Ascending aorta (tissue), 2 donors: ENCODE measurements at regions not wholly inside any gene's neighbourhood (a gene's known extent, or its start where the extent isn't known, plus 50 kb on each side); places are given as distances from the start of the nearest gene placed in this dataset.
"Not testable (repeated sequence)": the region's sequence is repeated elsewhere in the genome, so short reads cannot be mapped to it uniquely, and the experiment has no call there.

Experiments
- DNase-seq, 2 donors: peaks; one replicate each; pipeline ENCODE4 v3.0.0-alpha.2; 2019; ENCODE audit warnings: low spot score in 2 of 2
- H3K27ac ChIP-seq, 2 donors: fragments of 200-600 bp; sonication (generic); one replicate each; pipeline ENCODE4 v1.5.1; 2016 to 2017; ENCODE audit warnings: mild to moderate bottlenecking in 1 of 2
- H3K27me3 ChIP-seq: fragments of 200-600 bp; sonication (generic); one replicate; pipeline ENCODE4 v1.5.1; 2017
- H3K36me3 ChIP-seq, 2 donors: fragments of 200-600 bp; sonication (generic); one replicate each; pipeline ENCODE4 v1.5.1; 2016
- H3K4me1 ChIP-seq, 2 donors: fragments of 200-600 bp; sonication (generic); one replicate each; pipeline ENCODE4 v1.5.1; 2016 to 2017; ENCODE audit warnings: mild to moderate bottlenecking in 1 of 2
- H3K4me3 ChIP-seq, 2 donors: fragments of 200-600 bp; sonication (generic); one replicate each; pipeline ENCODE4 v1.5.1; 2016 to 2017; ENCODE audit warnings: mild to moderate bottlenecking in 1 of 2
- H3K9me3 ChIP-seq, 2 donors: fragments of 200-600 bp; sonication (generic); one replicate each; pipeline ENCODE4 v1.5.1; 2016
- CTCF ChIP-seq, 3 experiments: fragments of 200-600 bp in 2 of 3; fragments of 450-650 bp in 1 of 3; sonication (generic) in 2 of 3; IDR thresholded peaks; one replicate each; pipeline ENCODE4 v1.5.1; 2016 to 2019; ENCODE audit warnings: antibody characterized with exemption in 3 of 3, mild to moderate bottlenecking in 1 of 3, moderate library complexity in 1 of 3
- intact Hi-C: fragments of 100-400 bp; cut with DNase I; formaldehyde crosslinking; loops from one replicate; pipeline ENCODE4 v1.15.1; 2023

DNA sequence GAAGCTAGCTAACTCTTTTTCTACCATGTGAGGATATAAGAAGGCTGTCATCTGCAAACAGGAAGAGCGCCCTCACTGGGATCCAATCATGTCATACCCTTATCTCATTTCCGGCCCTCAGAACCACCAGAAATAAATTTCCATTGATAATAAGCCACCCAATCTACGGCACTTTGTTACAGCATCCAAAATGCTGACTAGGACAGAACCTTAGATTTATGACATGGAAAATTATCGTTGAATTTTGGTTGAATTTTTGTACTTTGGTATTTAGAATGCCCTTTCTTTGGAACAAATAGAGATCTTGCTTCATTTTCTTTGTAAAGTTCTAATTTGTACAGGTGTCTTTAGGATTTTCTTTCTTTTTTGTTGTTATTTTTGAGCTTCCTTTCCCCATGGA is 53.3 kb upstream of the CYLC2 start:
- TF ChIP-seq CTCF (IDR thresholded peaks at IDR 0.05), result no peak
- Histone ChIP-seq H3K9me3 (no peaks in the 10 kb centered on the region), H3K4me3 (no peak overlapping the region), H3K27me3 (no peaks in the 10 kb centered on the region), H3K27ac (no peak overlapping the region), H3K36me3 (no peaks in the 10 kb centered on the region), H3K4me1 (no peaks in the 10 kb centered on the region)
- intact Hi-C loops, result no loop called here
- no peak for DNase-seq

DNA sequence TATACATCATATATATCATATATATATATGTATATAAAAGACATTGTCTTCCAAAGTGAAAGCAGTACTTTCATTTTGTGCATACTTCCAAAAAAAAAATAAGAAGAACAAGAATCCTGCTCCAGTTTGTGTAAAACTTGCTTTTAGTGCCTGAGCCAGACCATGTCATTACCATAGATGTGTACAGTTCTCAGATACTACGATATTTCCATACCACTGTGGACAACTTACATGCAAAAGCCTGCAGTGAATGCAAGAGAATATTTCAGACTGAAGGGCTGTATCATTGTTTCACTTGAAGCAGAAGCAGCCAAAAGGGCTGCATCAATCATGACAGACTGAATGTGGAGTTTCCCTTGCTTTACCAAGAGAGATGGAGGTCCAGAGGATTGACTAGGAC is 72.6 kb upstream of the CYLC2 start:
- intact Hi-C loops, result no loop called here
- no peaks in the 10 kb centered on the region for H3K4me1 ChIP-seq
- no peak for DNase-seq
- no peak for TF ChIP-seq CTCF (IDR thresholded peaks at IDR 0.05)
- no peaks in the 10 kb centered on the region for H3K36me3 ChIP-seq
- no peaks in the 10 kb centered on the region for H3K27me3 ChIP-seq
- H3K4me3 ChIP-seq, result no peak overlapping the region
- no peak overlapping the region for H3K27ac ChIP-seq
- H3K9me3 ChIP-seq, result no peaks in the 10 kb centered on the region

DNA sequence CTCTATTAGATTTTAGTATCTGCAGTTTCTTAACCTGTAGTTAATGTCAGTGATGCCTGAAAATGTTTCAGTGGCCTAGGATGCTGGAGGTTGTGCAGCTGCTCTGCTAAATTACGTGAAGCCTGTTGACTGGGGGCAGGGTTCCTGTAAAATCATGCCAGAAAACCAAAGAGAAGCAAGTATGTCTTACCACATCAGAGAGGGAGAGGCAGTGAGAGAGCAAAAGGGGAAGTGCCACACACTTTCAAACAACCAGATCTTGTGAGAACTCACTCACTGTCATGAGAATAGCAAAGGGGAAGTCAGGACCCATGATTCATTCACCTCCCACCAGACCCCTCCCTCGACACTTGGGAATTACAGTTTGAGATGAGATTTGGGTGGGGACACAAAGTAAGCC is 83.9 kb upstream of the CYLC2 start:
- H3K27me3 ChIP-seq, result no peaks in the 10 kb centered on the region
- intact Hi-C loops, result no loop called here
- DNase-seq, result no peak
- no peaks in the 10 kb centered on the region for H3K36me3 ChIP-seq
- H3K27ac ChIP-seq, result no peak overlapping the region
- H3K4me1 ChIP-seq, result no peaks in the 10 kb centered on the region
- H3K9me3 ChIP-seq, result no peaks in the 10 kb centered on the region
- no peak overlapping the region for H3K4me3 ChIP-seq
- no peak for TF ChIP-seq CTCF (IDR thresholded peaks at IDR 0.05)

- H3K27me3 ChIP-seq, H3K4me1 ChIP-seq, intact Hi-C loops, H3K27ac ChIP-seq, DNase-seq, H3K9me3 ChIP-seq, H3K4me3 ChIP-seq, H3K36me3 ChIP-seq: not testable (repeated sequence)
These were observed 89.3 kb upstream of the CYLC2 start for GRCh38 chr9:102905795-102906194.

DNA sequence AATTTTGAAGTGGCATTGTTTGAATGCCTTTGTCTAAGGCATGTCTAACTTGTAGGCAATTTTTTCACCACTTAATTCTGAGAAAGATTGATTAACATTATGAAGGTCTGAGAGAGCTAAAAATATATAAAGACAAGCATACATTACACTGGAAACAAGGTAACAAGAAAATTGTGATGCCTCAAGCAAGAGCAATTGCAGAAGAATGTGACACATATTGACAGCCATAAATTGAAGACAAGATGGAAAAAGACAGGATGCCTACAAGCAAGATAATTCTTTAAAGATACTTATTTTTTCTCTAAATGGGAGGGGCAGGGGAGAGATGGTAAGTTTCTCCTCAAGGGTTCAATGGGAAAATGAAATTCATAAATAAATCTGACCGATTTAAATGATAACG is 103.1 kb upstream of the CYLC2 start:
- H3K9me3 ChIP-seq, result no peaks in the 10 kb centered on the region
- H3K27ac ChIP-seq, result no peak overlapping the region
- no peak for DNase-seq
- H3K4me1 ChIP-seq, result no peaks in the 10 kb centered on the region
- no peak overlapping the region for H3K4me3 ChIP-seq
- H3K36me3 ChIP-seq, result no peaks in the 10 kb centered on the region
- TF ChIP-seq CTCF (IDR thresholded peaks at IDR 0.05), result no peak
- H3K27me3 ChIP-seq, result no peaks in the 10 kb centered on the region
- intact Hi-C loops, result no loop called here

DNA sequence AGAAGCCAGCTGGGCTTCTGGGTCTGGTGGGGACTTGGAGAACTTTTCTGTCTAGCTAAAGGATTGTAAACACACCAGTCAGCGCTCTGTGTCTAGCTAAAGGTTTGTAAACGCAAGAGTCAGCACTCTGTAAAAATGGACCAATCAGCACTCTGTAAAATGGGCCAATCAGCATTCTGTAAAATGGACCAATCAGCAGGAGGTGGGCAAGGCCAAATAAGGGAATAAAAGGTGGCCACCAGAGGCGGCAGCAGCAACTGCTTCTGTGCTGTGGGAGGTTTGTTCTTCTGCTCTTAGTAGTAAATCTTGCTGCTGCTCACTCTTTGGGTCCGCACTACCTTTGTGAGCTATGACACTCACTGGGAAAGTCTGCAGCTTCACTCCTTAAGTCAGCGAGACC is 106.4 kb upstream of the CYLC2 start:
- H3K27ac ChIP-seq, H3K36me3 ChIP-seq, H3K9me3 ChIP-seq, H3K27me3 ChIP-seq, DNase-seq, H3K4me1 ChIP-seq, intact Hi-C loops, H3K4me3 ChIP-seq: not testable (repeated sequence)

GRCh38 chr9:102875687-102876086 is 119.4 kb upstream of the CYLC2 start:
- Histone ChIP-seq H3K4me1 (no peaks in the 10 kb centered on the region), H3K27ac (no peak overlapping the region), H3K27me3 (no peaks in the 10 kb centered on the region), H3K4me3 (no peak overlapping the region), H3K36me3 (no peaks in the 10 kb centered on the region), H3K9me3 (no peaks in the 10 kb centered on the region)
- no peak for DNase-seq
- no peak for TF ChIP-seq CTCF (IDR thresholded peaks at IDR 0.05)
- intact Hi-C loops, result no loop called here
